AML-193 (cell line): ENCODE measurements at regions not wholly inside any gene's neighbourhood (a gene's known extent, or its start where the extent isn't known, plus 50 kb on each side); places are given as distances from the start of the nearest gene placed in this dataset.

Source experiments
- DNase-seq, 2 experiments: peaks; one replicate each; lab custom pipeline; 2025; lab: John Stamatoyannopoulos, UW

GRCh38 chr2:126774761-126775160 lies 118.8 kb downstream of the GYPC start:
- DNase-seq: no peak

GRCh38 chr2:126775300-126775985 lies 119.5 kb downstream of the GYPC start:
- DNase-seq: no peak

DNA sequence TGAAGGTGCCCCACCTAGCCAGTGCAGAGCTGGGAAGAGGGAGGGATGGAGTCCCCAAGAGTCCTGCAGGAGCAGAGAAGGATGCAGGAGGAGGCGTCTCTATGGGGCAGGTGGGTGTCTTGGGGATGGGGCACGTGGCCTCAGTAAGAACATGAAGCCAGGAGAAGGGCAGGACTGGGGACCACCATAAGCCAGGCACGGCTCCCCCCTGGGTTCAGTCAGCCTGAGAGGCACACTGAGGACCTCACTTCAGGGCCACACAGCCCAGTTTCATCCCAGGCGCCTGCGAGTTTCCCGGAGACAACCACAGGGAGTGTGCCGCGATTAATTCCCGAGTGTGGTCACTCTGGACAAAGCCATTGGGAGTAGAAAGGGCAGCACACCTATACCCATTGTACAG lies 120.3 kb downstream of the GYPC start:
- no peak for DNase-seq

DNA sequence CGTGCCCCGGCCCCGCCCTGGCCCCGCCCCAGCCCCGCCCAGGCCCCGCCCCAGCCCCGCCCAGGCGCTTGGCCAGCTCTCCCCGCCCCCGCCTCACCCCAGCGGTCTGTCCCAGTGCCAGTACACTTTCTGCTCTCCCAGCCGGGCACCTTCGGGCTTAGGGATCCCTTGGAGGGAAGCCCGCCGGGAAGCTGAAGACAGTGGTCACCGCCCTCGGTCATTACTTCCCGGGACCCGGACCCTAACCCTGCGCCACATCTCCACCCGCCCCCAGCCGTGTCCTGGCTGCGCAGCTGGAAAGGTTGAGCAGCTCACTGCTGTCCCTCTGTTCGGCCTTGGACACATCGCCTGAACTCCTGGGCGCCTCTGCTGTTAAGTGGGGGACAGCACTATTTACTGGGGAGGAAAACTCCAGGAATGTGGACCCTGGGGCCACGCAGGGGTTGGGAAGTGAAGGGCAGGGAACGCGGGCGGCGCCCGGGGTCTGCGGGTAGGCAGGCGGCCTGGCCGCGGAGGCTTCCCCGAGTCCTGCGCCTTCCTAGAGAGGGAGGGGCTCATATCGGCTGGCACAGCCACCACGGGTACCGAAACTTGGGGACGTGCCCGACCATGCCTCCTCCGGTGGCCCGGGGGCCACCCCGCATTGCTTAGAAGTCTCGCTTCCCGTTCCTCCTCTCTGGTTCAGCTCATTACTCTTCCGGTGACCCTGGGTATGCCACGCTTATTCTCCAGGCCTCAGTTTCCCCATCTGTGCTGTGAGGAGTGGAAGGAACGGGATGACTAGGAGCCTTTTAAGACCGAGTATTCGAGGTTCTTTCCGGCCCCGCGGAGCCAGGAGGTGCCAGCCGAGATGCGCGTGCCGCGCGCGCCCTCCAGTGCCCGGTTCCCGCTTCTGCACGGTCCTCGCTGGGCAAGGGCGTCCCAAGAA lies 121.0 kb downstream of the GYPC start:
- peak; percentile 19 to 38 for DNase-seq

DNA sequence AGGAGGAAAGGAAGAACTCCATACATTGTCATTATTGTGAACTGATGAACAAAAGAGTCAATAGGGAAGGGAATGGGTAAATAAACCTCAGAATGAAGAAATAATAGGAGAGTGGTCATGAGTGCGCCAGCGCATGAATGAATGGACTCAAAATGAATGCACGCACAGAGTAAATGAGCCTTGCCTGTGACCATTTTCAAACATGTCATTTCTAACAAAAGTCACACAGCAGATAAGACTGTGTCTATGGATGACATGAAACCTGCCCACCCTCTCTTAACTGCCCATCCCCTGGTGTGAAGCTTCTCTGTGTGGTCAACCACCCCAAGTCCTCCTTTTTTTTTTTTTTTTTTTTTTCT lies 121.1 kb upstream of the TEX51 start:
- no peak for DNase-seq

DNA sequence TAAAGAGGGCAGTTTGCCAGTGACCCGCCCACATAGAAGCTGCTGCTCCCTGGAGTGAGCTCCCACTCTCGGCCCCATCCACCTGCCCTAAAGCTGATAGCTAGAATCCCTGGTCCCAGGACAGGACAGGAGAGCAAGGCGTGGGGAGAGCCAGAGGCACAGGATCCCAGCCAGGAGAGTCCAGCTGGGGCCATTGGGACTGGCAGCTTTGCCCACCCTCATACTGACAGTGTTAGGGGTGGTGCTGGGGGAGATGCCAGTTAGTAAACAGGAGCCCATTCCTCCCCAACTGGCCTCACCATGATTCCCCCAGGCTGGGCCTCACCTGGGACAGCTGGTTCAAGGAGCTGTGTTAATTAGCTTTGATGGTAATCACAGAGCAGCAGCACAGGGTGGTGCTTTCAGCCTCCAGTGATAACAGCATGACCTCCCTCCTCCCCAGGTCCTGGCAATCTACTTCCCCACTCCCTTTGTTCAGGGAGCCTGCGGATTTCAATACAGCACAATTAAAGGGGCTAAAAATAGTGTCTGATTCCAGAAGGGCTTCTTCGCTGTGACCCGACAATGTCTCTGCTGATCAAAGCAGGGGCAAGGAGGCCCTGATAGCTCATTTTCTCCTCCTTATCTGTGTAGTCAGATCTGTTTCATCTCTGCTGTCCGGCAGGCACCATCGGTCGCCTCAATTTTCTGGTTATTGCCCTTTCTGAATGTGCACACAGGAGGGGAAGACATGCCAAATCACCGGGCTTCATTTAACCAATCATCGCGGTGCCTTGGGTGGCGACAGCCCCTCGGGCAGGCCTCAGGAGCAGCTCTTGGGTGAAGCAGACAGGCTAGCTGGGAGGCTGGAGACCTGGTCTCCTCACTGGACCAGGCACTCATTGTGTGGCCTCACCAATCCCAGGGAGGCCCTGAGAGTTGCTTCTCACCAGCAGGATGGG lies 119.9 kb upstream of the TEX51 start:
- DNase-seq: no peak

GRCh38 chr2:126781206-126781605 lies 117.5 kb upstream of the TEX51 start:
- DNase-seq: no peak

DNA sequence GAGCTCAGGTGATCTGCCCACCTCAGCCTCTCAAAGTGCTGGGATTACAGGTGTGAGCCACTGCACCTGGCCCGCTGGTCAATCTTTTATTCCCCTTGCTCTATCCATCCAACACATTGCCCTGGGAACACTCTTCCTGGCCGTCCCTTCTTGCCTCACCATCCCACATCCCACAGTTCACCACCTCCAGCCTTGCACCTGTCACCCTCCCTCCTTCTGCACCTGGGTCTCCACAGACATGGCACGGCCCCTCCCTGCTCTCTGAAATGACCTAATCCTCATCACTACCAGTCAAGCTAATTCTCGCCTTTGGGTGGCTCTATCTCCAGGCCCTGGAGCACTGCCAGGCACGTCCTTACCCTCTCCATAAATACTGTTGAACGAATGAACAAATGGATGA lies 116.9 kb upstream of the TEX51 start:
- DNase-seq: no peak

DNA sequence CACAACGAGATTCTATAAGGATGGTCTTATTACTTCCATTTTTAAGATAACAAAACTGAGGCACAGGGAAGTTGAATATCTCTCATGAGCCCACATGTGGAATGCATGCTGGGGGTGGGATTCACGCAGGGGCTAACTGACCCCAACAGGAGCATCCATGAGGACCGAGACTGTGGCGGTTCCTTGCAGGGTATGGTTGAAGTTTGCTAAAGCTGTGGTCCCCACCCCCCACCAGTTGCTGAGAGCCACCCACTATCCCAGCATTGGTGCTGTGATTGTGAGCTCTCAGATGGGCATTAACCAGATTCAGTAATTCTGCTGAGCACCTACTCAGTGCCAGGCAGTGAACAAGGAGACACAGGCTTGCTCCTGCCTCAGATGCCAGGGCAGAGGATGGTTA lies 116.0 kb upstream of the TEX51 start:
- no peak for DNase-seq

DNA sequence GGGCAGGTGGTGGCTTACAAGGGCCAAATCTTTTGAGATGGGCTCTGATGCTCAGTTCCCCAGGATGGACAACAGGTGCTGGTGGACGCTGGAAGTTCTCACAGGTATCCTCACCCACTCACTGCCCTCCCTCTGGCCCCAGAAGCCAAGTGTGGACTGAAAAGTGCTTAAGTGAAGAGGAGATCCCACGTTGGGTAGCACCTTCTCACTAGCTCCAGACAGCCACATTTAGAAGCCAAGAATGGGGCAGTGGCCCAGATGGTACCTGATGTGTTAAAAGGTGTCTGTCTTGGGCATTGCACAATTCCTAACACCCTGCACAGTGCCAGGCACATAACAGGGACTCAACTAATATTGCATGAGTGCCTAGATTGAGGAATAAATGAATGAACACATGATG lies 115.3 kb upstream of the TEX51 start:
- DNase-seq: no peak

- no peak for DNase-seq
Measured at GRCh38 chr2:126784045-126784444, 114.6 kb upstream of the TEX51 start.

DNA sequence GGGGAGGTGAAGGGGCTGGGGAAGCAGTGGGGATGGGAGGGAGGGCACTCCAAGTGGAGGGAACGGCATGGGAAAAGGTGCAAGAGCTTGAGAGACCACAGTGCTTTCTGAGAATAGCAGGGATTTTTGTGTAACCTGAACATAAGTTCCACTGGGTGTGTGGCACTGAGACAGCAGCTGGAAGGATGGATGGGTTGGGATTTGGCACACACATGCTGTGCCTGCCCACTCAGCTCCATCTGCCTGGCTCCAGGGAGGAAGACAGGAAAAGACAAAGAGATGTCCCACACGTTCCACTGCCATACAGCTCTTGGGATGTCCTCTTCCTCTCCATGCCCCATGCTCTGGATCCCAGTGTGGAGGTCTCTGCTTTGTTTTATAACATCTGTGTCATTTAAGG lies 114.1 kb upstream of the TEX51 start:
- DNase-seq: no peak

DNA sequence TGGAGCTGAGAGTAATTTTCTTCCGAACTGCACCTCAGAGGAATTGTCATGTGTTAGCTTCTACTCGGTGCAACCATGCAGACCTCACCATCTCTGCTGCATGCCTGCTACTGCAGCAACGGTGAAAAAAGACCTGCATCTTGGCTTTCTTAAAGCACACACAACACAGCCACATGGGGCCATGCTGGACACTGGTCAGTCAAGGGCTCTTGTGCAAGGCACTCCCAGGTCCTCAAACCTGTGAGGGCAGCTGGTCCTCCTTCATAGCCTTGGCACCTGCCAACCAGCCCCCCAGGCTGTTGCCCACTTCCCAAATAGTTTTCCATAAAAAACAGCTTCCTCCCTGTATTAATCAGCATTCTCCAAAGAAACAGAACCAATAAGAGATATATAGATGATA lies 113.5 kb upstream of the TEX51 start:
- DNase-seq: no peak

GRCh38 chr2:126785862-126786261 lies 112.8 kb upstream of the TEX51 start:
- no peak for DNase-seq

- DNase-seq: no peak
Measured at GRCh38 chr2:126786765-126787164, 111.9 kb upstream of the TEX51 start.

DNA sequence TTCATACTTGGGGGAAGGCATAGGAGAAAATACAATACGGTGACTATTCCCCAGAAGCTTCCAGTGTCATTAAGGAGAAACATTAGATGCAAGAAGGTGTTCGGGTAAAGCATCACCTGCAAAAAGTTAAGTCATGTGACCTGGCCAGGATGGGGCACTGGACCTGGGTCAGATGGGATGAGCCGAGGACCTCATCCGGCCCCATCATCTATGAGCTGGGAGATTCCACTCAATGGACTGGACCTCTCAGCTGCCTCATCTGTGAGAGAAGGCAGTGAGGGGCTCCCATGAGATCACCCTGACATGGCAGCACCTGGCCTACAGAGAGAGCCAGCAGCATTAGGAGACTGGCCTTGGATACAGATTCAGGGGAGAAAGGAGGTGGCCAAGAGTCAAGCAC lies 111.4 kb upstream of the TEX51 start:
- no peak for DNase-seq

- no peak for DNase-seq
Measured at GRCh38 chr2:126788113-126788512, 110.6 kb upstream of the TEX51 start.

DNA sequence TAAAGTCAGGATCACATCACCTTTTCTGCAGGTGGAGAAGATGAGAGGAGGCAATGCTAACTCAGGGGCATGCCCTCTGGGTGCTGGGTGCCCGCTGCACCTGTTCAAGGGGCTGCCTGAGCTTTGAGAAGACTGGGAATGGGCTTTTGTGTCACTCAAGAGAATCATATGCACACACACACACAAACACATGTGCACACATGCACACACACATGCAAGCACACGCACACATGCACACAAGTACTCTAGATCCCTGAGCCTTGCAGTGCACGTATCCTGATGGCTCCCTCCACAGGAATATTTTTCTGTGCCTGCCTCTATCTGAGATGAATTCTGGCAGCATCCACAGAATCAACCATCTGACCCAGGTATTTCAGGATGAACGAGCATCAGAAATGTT lies 110.0 kb upstream of the TEX51 start:
- DNase-seq: no peak

- DNase-seq: no peak
Measured at GRCh38 chr2:126790987-126791780, 107.5 kb upstream of the TEX51 start.

GRCh38 chr2:126792186-126792585 lies 106.5 kb upstream of the TEX51 start:
- DNase-seq: no peak

- DNase-seq: no peak
Measured at GRCh38 chr2:126792993-126793392, 105.7 kb upstream of the TEX51 start.
